Testis (tissue), 2 donors: ENCODE measurements at regions not wholly inside any gene's neighbourhood (a gene's known extent, or its start where the extent isn't known, plus 50 kb on each side); places are given as distances from the start of the nearest gene placed in this dataset.
A peak's percentile ranks its signal among the peaks of the same experiment; 100 is the strongest.
"Not testable (repeated sequence)": the region's sequence is repeated elsewhere in the genome, so short reads cannot be mapped to it uniquely, and the experiment has no call there.

ENCODE experiments used
- DNase-seq: peaks from one replicate; pipeline ENCODE4 v3.0.0-alpha.2; 2019
- H3K27ac ChIP-seq, 2 donors: fragments of 200-600 bp; sonication (generic); one replicate each; pipeline ENCODE4 v1.5.1; 2019
- H3K27me3 ChIP-seq: fragments of 200-600 bp; sonication (generic); one replicate; pipeline ENCODE4 v1.5.1; 2019
- H3K36me3 ChIP-seq: fragments of 200-600 bp; sonication (generic); one replicate; pipeline ENCODE4 v1.5.1; 2017; ENCODE audit warnings: low read depth; ENCODE audit errors: missing control alignments
- H3K4me1 ChIP-seq: fragments of 200-600 bp; sonication (generic); one replicate; pipeline ENCODE4 v1.5.1; 2019
- H3K4me3 ChIP-seq, 2 donors: fragments of 200-600 bp; sonication (generic); one replicate each; pipeline ENCODE4 v1.5.1; 2017 to 2019
- H3K9me3 ChIP-seq: fragments of 200-600 bp; sonication (generic); one replicate; pipeline ENCODE4 v1.5.1; 2017
- CTCF ChIP-seq, 3 experiments: fragments of 450-650 bp in 2 of 3; fragments of 200-600 bp in 1 of 3; sonication (generic) in 1 of 3; IDR thresholded peaks; one replicate each; pipeline ENCODE4 v1.5.1; 2016 to 2019; ENCODE audit warnings: antibody characterized with exemption in 3 of 3, mild to moderate bottlenecking in 2 of 3, moderate library complexity in 1 of 3
- POLR2A ChIP-seq: fragments of 450-650 bp; IDR thresholded peaks from one replicate; pipeline ENCODE4 v1.6.1; 2017; ENCODE audit warnings: antibody characterized with exemption, mild to moderate bottlenecking, moderate library complexity
- WGBS, 2 donors: methylation state at CpG; one replicate each; pipeline ENCODE4 v1.1.5; 2018; 5-methylcytosine and 5-hydroxymethylcytosine counted together
- intact Hi-C: fragments of 100-400 bp; cut with DNase I; formaldehyde crosslinking; loops from one replicate; pipeline ENCODE4 v1.15.1; 2023; ENCODE audit warnings: low total_unique reads

- Histone ChIP-seq H3K4me3 (no peak overlapping the region), H3K36me3 (no peaks in the 10 kb centered on the region), H3K27ac (no peak overlapping the region), H3K27me3 (no peaks in the 10 kb centered on the region), H3K9me3 (no peaks in the 10 kb centered on the region), H3K4me1 (peaks cover 3% of the 10 kb centered on the region)
- no peak for DNase-seq
- intact Hi-C loops, result no loop called here
- no peak for TF ChIP-seq CTCF (IDR thresholded peaks at IDR 0.05)
- TF ChIP-seq POLR2A, result no peak
- WGBS, 2 donors, result 58 to 67% methylated on average over 3 of the region's 3 CpGs
These were observed 368.6 kb upstream of the RGS6 start for GRCh38 chr14:71563492-71564153.

GRCh38 chr14:71566276-71566675 is 366.0 kb upstream of the RGS6 start:
- Histone ChIP-seq H3K4me1 (peaks cover 3% of the 10 kb centered on the region), H3K27ac (no peak overlapping the region), H3K36me3 (no peaks in the 10 kb centered on the region), H3K9me3 (no peaks in the 10 kb centered on the region), H3K27me3 (no peaks in the 10 kb centered on the region), H3K4me3 (no peak overlapping the region)
- DNase-seq, result no peak
- 75 to 76% methylated on average over 4 of the region's 4 CpGs for WGBS, 2 donors
- TF ChIP-seq CTCF (IDR thresholded peaks at IDR 0.05) (no peak), POLR2A (no peak)
- intact Hi-C loops, result no loop called here

- DNase-seq, H3K36me3 ChIP-seq, H3K27ac ChIP-seq, intact Hi-C loops, H3K4me1 ChIP-seq, H3K9me3 ChIP-seq, H3K27me3 ChIP-seq, H3K4me3 ChIP-seq: not testable (repeated sequence)
- 88 to 93% methylated on average over 2 of the region's 2 CpGs for WGBS, 2 donors
These were observed 364.6 kb upstream of the RGS6 start for GRCh38 chr14:71567499-71568133.

DNA sequence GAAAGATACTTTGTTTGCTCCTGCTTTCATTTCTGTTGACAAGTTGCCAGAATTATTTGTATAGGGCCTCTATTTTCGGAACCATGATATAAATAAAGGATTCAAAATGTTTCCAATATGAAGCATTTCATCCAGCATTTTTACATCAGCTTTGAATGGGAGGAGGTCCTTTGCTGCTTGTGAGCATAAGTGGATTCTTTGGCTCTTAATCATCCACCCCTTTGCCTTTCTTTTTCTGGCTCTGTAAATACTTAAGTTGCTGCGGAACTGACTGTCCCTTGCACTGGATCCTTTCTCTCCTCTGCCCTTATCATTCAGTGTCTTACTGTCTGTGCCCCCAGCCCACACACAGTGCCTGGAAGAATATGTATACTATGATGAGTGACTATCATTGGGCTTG is 357.3 kb upstream of the RGS6 start:
- 35 to 41% methylated on average over 2 of the region's 2 CpGs for WGBS, 2 donors
- no peaks in the 10 kb centered on the region for H3K36me3 ChIP-seq
- TF ChIP-seq POLR2A, result no peak
- H3K27me3 ChIP-seq, result no peaks in the 10 kb centered on the region
- H3K9me3 ChIP-seq, result no peaks in the 10 kb centered on the region
- no peak overlapping the region for H3K4me3 ChIP-seq
- peak; percentile 49 for DNase-seq
- H3K27ac ChIP-seq, result peak overlapping the region; percentile 5 to 42
- peaks cover 11% of the 10 kb centered on the region for H3K4me1 ChIP-seq
- intact Hi-C loops, result no loop called here

- H3K9me3 ChIP-seq, result no peaks in the 10 kb centered on the region
- WGBS, 2 donors, result 91 to 100% methylated on average over 2 of the region's 2 CpGs
- TF ChIP-seq CTCF (IDR thresholded peaks at IDR 0.05) (no peak), POLR2A (no peak)
- intact Hi-C loops, result no loop called here
- no peak for DNase-seq
- H3K27me3 ChIP-seq, result no peaks in the 10 kb centered on the region
- H3K4me3 ChIP-seq, result no peak overlapping the region
- H3K36me3 ChIP-seq, result no peaks in the 10 kb centered on the region
- no peak overlapping the region for H3K27ac ChIP-seq
- H3K4me1 ChIP-seq, result peaks cover 11% of the 10 kb centered on the region
These were observed 355.8 kb upstream of the RGS6 start for GRCh38 chr14:71576472-71576871.

- H3K27me3 ChIP-seq, result no peaks in the 10 kb centered on the region
- H3K27ac ChIP-seq, result no peak overlapping the region
- no peak for TF ChIP-seq POLR2A
- no peak for TF ChIP-seq CTCF (IDR thresholded peaks at IDR 0.05)
- WGBS, 2 donors, result 85% methylated on average over 3 of the region's 3 CpGs
- intact Hi-C loops, result no loop called here
- H3K4me1 ChIP-seq, result peaks cover 13% of the 10 kb centered on the region
- no peak overlapping the region for H3K4me3 ChIP-seq
- no peaks in the 10 kb centered on the region for H3K9me3 ChIP-seq
- no peaks in the 10 kb centered on the region for H3K36me3 ChIP-seq
- no peak for DNase-seq
These were observed 352.9 kb upstream of the RGS6 start for GRCh38 chr14:71579331-71579730.
